Panc1 (cell line): ENCODE measurements at regions not wholly inside any gene's neighbourhood (a gene's known extent, or its start where the extent isn't known, plus 50 kb on each side); places are given as distances from the start of the nearest gene placed in this dataset.

Source experiments
- CTCF ChIP-seq: fragments of 450-650 bp; IDR thresholded peaks from 2 replicates; pipeline ENCODE4 v1.5.1; 2017; ENCODE audit warnings: mild to moderate bottlenecking
- SIN3A ChIP-seq: IDR thresholded peaks from 2 replicates; pipeline ENCODE4 v1.6.1; 2012; ENCODE audit warnings: low read depth, mild to moderate bottlenecking, low read length, moderate library complexity, borderline replicate concordance; ENCODE audit not compliant: insufficient read depth
- TCF7L2 ChIP-seq: IDR thresholded peaks from 2 replicates; pipeline ENCODE4 v1.6.1; 2011; ENCODE audit warnings: mild to moderate bottlenecking, low read depth, low read length, inconsistent platforms
- TF ChIP-seq, protein P1 (sequence below), 2 experiments: IDR thresholded peaks; 2 replicates each; pipeline ENCODE4 v1.6.1; 2011 to 2012; ENCODE audit warnings: low read depth in 2 of 2, control low read depth in 1 of 2, low read length in 1 of 2, mild to moderate bottlenecking in 1 of 2, moderate library complexity in 1 of 2; ENCODE audit not compliant: insufficient read depth in 1 of 2

DNA sequence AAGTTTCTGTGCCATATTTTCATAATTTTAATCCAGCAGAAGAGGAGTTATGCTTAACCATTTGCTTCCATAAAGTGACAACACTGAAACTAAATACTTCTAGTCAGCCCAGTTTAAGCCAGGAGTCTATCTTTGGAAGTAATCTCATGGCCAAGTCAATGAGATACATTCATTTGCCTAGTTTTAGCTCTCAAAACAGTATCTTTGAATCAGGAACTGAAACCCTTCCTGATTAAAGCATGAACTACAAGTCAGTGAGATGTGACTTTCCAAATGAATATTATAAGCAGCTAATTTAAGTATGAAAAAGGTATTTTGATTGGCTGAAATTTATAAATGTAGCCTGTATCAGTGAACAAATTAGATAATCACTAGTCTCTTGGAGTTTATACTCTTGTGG lies 491.5 kb downstream of the SLC6A15 start:
- TF ChIP-seq CTCF (no peak), SIN3A (no peak), TCF7L2 (no peak)
- TF ChIP-seq, protein P1, sequence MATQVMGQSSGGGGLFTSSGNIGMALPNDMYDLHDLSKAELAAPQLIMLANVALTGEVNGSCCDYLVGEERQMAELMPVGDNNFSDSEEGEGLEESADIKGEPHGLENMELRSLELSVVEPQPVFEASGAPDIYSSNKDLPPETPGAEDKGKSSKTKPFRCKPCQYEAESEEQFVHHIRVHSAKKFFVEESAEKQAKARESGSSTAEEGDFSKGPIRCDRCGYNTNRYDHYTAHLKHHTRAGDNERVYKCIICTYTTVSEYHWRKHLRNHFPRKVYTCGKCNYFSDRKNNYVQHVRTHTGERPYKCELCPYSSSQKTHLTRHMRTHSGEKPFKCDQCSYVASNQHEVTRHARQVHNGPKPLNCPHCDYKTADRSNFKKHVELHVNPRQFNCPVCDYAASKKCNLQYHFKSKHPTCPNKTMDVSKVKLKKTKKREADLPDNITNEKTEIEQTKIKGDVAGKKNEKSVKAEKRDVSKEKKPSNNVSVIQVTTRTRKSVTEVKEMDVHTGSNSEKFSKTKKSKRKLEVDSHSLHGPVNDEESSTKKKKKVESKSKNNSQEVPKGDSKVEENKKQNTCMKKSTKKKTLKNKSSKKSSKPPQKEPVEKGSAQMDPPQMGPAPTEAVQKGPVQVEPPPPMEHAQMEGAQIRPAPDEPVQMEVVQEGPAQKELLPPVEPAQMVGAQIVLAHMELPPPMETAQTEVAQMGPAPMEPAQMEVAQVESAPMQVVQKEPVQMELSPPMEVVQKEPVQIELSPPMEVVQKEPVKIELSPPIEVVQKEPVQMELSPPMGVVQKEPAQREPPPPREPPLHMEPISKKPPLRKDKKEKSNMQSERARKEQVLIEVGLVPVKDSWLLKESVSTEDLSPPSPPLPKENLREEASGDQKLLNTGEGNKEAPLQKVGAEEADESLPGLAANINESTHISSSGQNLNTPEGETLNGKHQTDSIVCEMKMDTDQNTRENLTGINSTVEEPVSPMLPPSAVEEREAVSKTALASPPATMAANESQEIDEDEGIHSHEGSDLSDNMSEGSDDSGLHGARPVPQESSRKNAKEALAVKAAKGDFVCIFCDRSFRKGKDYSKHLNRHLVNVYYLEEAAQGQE (IDR thresholded peaks at IDR 0.05; ENCODE audit: insufficient read depth in 1 of 2, low read depth in 2 of 2, low read length in 1 of 2), result no peak
